ENCODE measurements at regions not wholly inside any gene's neighbourhood (a gene's known extent, or its start where the extent isn't known, plus 50 kb on each side); places are given as distances from the start of the nearest gene placed in this dataset.

DNA sequence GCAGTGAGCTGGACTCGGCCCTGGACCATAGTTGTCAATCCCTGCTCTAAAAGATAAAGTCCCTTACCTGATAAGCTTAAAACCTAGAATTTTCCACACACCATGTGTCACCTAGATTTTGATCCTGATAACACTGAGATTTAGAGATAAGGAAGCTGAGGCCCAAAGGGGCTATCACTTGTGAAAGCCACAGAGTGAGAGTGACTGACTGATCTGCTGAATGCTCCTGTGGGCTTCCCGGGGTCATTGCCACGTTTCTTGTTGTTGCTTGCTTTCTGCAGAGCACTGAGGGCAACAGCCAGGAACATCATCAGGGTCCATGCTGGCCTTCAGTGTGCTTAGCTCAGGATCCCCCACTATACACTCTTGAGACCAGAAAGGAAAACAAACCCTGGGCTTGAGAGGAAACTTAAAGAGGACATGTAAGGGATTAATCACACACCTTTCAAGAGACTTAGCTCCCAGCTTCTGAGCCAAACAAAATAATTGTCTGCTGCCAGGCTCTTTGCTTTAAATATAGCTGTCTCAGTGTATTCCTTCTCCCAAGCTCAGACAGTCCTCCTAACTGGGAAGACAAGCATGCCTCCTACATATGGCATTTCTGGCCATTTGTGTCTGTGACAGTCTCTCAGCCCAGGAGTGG is 82.6 kb upstream of the ARHGAP5 start:
- no peak for DNase-seq (ENCODE audit: low read depth)

- no peak for DNase-seq (ENCODE audit: low read depth)
Observed at GRCh38 chr14:32003585-32003984, 73.5 kb upstream of the ARHGAP5 start.

DNA sequence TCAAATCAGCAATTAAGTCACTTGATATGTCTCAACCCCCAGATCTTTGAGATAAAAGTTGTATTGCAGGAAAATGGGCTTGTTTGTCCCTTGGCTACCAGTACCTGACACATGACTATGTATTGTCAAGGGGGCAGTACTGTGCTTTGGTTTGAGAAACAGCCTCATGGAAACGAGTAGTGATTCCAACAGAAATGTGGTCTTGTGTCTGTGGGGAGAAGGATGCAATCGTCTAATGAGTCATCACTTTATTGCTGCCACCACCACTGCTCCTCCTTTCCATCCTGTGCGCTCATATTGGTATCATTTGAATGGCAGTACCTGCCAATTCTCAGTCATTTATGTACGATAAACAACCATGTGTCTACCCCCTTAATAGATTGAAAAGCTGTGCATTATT is 72.8 kb upstream of the ARHGAP5 start:
- DNase-seq (ENCODE audit: low read depth) = peak; percentile 29

DNA sequence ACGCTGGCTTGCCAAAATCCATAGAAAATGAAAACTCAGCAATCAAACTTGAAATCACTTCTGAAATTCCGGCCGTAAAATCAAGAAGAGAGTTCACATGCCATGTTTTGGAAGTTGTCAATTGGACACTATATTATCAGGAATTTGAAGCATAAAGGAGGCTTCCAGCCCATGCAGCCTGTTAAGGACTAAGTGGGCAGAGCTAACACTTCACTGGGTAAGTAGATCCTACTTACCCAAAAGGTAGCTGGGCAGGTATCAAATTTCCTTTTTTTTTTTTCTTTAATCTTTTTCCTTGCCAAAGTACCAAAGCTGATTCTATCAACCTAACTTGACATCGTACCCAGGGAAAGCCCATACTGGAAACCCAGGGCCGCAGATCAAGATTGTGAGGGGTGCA is 71.5 kb upstream of the ARHGAP5 start:
- no peak for DNase-seq (ENCODE audit: low read depth)

DNA sequence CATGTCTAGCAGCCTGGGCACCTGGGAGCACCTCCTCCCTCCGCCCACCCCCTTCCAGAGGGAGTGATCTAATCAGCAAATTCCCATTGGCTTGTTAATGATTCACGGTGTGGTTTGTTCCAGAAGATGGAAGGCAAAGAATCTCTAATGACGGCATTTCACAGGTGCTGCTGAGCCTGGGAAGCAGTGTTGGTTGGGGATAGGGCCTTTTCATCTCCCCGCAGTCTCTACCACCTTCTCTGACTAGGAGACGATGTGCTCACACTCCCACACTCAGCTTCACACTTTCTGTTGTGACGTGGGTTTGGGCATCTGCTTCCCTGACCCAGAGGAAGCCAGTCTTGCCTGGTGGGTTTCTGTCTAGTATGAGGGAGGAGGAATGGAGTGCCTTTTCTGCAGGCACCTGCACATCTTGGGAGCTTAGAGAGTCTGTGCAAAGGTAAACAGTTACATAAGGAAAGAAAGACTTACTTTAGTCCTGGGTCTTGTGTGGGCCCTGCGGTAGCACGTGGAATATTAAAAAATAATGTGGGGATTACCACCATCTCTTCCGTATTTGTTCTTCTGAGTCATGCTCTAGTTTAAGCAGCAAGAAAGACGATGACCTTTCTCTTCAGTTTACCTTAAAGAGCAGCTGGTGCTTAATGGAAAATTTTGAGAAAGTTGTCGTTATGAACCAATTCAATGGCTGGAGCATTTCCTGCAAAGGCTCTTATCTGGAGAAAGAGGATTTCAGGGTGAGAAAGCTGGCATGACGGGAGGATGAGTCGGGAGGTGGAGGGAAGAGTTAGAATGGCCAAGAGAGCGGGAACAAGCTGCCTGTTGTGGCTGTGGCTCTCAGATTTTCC is 70.6 kb upstream of the ARHGAP5 start:
- DNase-seq (ENCODE audit: low read depth) = no peak

DNA sequence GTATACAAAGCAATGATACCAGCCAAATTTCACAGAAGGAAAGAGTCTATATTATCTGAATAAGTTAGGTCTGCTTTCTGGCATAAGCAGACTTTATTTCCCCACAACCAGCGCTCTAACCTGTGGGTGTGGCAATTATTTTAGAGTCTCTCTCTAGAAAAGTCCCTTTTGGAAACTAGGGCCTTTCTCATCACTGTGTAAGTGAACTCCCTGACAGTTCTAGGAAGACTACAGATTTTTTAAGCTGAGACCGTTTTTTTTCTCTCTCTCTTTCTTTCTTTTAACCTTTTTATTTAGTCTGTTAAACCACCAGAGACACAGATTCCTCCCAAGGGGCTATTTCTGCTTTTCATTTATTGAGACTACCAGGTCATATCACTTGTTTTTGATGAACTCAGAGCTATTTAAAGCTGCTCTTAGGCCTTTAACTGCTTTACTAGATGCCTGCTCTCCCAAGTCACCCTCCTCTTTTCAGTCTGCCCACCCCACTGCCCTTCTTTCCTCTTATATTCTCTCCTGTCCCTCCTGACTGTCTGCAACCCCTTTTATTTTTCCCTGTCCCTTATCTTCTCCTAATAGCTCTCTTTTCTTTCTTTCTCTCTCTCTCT is 69.2 kb upstream of the ARHGAP5 start:
- DNase-seq (ENCODE audit: low read depth) = no peak

DNA sequence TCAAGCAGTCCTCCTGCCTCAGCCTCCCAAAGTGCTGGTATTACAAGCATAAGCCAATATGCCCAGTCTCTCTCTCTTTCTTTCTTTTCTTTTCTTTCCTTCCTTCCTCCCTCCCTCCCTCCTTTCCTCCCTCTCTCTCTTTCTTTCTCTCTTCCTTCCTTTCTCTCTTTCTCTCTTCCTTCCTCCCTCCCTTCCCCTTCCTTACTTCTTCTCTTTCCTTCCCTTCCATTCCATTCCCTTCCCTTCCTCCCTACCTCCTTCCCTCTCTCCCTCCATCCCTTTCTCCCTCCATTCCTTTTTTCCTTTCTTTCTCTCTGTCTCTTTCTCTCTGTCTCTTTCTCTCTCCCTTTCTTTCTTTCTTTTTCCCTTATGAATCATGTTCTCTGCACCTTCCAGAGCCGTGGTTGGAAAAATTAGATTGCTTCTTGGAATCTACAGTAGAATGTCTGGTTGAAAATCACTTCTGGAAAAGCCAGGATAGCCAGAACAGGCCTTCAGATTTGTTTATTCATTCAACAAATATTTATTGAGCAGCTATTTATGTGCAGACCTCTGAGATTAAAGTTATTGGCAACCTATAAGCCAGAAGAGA is 68.4 kb upstream of the ARHGAP5 start:
- no peak for DNase-seq (ENCODE audit: low read depth)

DNA sequence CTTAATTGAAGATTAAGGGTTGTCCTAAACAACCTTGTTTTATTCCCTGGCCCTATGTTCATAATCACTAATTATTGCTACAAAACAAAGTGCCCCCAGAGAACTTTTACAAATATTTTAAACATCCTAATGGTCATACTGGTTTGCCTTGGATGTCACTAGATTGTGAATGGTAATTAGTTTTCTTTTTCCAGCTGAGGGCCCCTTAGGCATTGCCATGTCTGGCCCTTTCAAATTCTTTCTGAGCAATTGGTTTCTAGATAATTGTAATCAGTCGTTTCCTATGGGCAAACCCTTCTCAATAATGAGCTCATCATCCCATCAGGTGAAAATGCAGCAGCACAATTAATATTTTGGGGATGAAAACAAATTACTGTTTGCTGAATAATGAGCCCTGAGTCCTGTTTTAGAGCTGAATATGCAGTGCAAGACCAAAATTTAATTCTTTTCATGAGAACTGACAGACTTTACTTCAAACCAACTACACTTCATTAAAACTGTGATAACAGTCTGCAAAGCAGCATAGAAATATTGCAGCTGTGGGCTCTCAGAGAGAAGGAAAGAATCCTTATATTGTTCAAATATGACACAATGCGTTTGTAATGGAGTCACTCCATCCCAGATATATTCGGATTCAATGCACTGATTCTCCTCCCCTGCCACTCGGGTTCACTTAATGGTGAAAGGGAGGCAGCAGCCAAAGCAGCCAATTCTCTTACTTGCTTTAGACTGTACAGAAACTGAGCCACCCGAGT is 67.7 kb upstream of the ARHGAP5 start:
- DNase-seq (ENCODE audit: low read depth) = no peak

DNA sequence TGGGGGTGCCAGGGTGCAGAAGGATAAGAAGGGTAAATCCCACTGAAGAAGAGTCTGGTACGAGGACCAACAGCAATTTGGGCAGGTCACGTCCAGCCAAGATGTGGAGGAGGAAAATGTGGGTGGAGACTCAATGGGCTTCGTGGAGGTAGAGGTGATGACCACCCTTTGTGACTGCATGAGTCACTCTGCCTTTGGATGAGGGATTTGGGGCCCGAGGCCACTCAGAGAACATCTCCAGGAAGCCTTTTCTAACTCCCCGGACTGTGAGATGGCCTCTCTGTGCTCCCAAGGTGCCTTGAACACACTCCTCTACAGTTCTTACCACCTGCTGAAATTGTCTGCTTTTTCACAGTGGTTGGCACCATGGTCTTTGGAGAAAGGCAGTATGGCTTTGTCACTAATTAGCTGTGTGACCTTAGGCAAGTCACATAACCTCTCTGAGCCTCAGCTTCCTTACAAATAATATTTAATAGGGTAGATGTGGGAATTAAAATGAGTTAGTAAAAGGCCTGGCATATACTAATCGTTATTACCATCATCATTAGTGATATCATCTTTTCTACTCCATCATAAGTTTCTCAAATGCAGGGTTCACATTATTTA is 67.0 kb upstream of the ARHGAP5 start:
- no peak for DNase-seq (ENCODE audit: low read depth)

DNA sequence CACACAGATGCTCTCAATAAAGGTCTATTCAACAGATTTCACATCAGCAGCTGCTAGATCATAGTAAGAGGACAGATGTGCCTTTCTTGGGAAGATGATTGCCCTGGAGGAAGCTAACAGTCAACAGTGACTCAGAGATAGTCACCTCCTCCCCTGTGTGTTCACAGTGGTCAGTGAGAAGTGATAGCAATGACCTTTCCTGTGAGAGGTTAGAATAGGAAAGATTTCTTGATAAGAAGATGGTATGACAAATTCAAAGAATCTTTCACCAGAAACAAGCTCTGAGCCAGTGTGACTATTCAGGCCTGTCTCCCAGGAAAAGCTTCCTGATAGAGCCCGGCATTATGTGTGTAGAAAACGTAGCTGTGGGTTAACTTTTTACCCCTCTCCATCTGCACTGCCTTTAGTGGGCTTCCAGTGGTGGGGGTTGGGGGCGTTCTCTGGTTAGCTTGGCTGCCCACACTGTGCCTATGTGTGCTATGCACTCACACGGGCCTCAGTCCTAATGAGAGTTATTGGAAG is 66.4 kb upstream of the ARHGAP5 start:
- peak; percentile 37 for DNase-seq (ENCODE audit: low read depth)

DNA sequence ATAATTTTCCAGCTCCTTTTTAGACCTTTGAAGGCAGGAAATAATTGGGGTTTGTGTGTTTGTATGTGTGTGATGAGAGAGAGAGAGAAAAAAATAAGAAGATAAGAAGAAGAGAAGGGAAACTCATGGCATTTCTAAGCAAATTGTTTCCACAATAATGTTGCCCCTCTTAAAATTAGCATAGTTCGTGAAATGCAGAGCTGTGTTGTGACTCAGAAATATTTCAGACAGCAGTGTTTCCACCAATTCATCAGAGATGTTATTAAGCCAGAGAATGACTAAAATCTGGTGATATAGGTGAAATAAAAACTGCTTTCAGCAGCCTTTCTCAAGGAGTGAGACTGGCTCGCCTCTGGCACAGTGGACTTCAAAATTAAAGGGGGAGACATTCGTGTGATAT is 65.9 kb upstream of the ARHGAP5 start:
- DNase-seq (ENCODE audit: low read depth) = no peak

- no peak for DNase-seq (ENCODE audit: low read depth)
Observed at GRCh38 chr14:32012062-32012461, 65.0 kb upstream of the ARHGAP5 start.

- DNase-seq (ENCODE audit: low read depth) = no peak
Observed at GRCh38 chr14:32012571-32012970, 64.5 kb upstream of the ARHGAP5 start.

DNA sequence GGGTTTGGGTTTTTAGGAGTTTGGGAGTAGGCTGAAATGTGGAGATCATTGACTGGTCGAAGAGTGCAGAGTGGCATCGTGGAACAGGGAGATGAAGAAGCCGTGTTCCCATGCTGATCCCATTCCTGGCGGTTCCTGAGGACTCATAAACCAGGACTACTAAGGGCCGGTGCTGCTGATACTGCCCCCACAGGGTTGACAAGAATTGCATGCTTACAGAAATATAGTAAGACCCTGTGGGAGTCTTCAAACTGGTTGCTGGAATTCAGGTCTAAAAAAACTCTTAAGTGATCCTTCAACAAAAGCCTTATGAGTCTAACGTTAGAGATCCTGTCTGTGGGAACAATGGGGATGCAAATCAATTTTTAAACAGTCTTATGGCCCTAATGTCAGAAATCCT is 64.0 kb upstream of the ARHGAP5 start:
- no peak for DNase-seq (ENCODE audit: low read depth)

GRCh38 chr14:32014057-32014456 is 63.0 kb upstream of the ARHGAP5 start:
- no peak for DNase-seq (ENCODE audit: low read depth)

- no peak for DNase-seq (ENCODE audit: low read depth)
Observed at GRCh38 chr14:32014498-32014897, 62.6 kb upstream of the ARHGAP5 start.

DNA sequence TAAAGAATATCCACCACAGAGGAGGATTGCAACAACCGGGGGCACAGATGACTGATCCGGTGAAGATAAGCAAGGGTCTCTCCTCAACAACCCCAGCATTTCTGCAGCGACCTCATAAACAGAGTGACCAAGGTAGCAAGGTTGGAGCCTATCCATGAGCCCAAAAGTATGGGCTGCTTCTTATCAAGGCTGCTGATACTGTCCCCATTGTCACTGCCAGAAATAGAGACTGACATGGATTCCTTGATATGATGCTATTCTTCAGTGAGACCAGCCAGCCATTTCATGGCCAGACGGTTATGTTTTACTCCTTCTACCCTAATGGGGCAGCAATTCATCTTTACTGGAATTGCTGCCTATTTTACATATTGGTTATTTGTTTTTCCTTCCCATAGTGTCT is 61.9 kb upstream of the ARHGAP5 start:
- no peak for DNase-seq (ENCODE audit: low read depth)

DNA sequence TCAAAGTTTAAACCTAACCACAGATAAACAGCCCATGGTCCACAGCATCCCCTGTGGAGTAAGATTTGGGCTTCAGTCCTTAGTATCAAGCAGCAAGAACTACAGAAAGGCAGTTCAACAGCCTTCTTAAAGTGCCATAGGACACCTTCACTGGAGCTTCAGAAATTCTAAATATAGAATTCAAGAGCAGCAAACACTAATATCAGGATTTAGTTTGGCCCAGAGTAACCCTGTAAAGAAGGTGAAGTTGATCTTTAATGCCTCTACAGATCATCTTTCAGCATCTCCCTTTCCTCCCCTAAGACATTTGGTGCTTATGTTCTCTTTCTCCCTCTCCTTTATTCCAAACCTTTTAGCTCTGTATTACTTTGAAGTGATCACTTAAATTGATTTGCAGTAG is 59.5 kb upstream of the ARHGAP5 start:
- no peak for DNase-seq (ENCODE audit: low read depth)

- DNase-seq (ENCODE audit: low read depth) = no peak
Observed at GRCh38 chr14:32018391-32019092, 58.6 kb upstream of the ARHGAP5 start.

DNA sequence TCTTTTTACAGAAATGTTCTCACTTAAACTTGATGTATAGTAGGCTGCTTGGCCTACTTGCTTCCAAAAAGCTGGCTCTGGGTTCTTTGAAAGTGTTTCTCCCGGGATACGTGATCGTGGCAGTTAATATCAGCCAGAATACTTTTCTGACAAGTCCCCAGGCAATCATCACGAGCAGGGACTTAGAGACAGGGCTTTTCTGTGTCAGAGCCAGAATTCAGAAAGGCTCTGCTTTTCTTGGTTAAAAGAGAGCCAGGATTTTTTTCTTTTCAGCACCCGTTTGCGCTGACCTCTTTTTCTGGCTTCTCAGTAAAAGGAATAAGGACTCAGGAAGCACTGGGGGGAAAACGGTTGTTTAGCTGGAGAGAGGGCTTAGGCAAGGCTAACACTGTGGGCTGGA is 57.8 kb upstream of the ARHGAP5 start:
- DNase-seq (ENCODE audit: low read depth) = no peak
